NCI-H526 (cell line): ENCODE measurements at regions not wholly inside any gene's neighbourhood (a gene's known extent, or its start where the extent isn't known, plus 50 kb on each side); places are given as distances from the start of the nearest gene placed in this dataset.
"Not testable (repeated sequence)": the region's sequence is repeated elsewhere in the genome, so short reads cannot be mapped to it uniquely, and the experiment has no call there.

Experiments used
- DNase-seq, 2 experiments: peaks; one replicate each; lab custom pipeline; 2025; lab: John Stamatoyannopoulos, UW

DNA sequence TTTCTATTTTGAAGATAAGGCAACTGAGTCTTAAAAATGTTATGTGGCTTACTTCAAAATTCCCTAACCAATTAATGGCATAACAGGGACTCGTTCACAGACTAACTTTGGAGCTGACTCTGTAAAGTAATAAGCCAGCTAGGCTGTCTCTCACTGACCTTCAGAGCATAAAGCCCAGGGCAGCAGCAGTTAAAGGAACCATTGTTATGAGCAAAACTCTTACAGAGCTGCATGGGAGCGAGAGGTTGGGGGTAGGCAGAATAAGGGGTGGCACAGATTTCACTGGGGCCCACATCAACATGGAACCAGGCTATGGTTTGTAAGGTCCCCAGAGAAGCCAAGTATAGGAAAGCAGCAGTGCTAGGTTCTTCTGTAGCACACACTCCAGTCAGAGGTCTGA is 637.8 kb downstream of the RFPL4B start:
- DNase-seq, result no peak

DNA sequence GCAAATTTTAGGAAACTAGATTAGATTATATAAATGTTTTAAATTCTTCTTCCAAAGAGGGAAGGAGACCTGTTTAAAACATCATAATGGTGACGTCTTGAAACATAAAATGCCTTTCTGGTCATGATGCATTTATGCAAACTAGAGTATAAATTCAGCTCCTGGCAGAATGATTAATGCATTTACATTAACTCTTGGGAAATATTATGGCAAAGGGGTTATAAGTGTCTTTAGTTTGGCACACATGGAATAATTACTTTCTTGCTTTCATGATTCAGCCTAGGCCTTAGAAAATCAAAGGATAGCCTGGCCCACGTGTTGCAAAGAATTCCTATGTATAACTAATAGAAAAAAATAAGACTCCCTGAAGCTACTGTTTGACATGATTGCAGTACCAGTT is 639.2 kb downstream of the RFPL4B start:
- peak in 1 of 2 experiments; percentile 8 for DNase-seq

DNA sequence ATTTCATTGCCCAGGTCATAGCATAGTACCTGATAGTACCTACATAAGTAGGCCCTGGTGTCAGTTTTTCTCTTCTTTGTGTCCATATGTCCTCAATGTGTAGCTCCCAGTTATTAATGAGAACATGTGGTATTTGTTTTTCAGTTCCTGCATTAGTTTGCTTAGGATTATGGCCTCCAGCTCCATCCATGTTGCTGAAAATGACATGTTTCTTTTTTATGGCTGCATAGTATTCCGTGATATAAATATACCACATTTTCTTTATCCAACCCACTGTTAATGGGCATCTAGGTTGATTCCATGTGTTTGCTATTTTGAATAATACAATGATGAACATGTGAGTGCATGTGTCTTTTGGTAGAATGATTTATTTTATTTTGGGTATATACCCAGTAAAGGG is 641.6 kb downstream of the RFPL4B start:
- no peak for DNase-seq

DNA sequence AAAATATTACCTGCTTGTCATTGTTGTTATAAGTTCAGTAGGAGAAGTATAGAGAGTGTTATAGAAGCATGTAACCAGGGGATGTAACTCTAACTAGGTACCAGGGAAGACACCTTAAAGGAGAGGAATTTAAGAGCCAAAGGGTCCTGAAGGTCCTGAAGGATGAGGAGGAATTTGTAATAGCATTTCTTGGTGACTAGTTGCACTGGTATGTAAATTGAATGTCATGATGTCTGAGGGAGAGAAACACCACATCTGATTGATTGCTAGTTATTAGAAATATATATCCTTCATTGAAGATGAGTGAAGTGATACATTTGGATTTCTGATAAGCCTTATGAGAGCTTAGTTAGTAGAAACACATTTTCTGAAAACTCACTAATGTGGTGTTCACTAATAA is 643.8 kb downstream of the RFPL4B start:
- no peak for DNase-seq

DNA sequence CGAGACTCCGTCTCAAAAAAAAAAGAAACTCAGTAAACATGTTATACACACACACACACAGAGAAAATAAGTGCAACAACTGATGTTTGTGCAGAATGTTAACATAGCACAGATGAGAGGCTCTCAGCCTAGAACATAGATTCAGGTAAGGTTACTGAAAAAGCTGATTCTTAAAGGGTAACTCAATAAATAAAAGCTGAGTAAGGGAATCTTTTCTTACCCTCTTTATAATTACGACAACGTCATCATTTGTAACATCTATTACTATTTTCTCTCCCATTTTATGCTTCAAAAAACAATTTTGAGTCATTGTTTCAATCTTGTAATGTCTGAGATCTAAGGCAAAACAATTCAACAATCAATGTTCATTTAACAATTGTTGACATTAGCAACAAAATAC is 644.8 kb downstream of the RFPL4B start:
- DNase-seq, result no peak

DNA sequence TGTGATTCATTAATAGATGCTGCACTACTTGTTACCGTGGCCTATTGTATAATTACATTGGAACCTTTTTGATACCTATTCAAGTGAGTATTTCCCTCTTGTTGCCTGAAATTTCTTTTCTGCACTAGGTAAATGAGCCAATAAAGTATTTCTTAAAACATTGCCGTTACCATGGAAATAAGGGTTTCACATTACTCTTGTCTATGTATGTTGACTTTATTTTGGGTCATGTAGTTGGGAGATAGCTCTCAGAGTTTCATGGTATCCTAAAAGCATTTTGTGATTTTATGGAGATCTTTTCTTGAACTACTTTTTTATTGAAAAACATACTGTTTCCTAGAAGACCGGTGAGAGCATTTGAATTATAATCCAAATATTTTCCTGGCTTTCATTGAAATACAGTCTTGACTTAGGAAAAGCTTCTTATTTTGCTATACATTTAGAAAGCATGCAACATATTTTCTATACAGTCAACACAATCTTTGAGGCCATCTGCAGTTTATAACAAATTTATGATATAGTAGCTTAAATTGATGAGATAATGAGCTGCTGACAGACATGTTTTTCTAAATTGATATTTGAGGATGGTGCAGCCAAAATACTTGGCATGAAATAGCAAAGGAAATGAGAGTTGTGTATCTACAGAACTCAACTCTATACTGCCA is 650.4 kb downstream of the RFPL4B start:
- DNase-seq, result no peak

DNA sequence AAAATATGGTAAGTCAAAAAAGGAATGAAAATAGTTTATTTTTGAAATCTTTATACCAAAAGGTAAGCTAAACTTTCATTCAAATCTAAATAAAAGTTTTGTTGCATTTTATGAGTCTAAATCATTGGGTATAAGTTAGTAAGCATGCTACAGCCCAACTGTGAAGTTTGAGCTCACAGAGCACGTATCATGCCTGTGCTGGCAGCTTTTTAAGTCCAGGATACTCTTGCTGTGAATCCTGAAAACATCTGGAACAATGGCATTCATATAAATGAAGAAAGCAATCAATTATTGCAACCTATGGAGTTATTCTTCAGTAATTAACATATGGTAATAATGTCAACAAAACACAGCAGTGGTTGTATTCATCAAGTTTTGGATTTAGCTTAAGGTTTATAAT is 656.9 kb downstream of the RFPL4B start:
- no peak for DNase-seq

DNA sequence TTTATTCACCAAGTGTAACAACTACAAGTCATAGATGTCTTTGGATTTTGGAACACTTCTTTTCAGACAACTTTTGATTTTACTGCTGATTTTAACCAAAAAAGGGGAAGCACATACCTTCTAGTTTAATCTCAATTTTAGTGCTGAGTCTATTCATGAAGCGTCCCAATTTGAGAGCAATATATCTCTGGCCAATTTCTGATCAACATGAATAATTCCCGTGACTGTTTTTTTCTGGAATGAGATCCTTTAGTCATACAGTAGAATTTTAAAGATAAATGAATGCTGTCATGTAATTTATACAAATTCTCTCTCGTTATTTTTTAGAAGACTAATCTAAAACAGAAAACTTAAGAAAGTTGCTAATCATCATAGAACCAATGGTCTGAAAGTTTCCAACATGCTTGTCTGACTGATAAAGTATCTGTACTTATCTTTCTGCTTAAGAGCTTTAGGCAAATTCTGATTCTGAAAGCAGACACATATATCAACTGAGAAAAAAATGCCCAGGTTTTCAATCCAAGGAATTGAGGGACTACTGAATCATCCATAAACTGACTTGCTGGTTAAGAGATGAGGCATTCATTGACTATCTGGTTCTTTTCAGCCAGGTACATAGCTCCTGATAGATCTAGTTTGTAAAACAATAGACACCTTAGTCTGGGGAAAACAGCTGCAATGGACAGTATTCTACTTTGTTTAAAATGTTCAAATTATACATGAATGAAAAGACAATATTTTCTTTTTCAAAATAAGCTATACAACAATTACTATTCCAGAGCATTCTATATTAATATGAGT is 657.5 kb downstream of the RFPL4B start:
- DNase-seq, result peak in 1 of 2 experiments; percentile 4

DNA sequence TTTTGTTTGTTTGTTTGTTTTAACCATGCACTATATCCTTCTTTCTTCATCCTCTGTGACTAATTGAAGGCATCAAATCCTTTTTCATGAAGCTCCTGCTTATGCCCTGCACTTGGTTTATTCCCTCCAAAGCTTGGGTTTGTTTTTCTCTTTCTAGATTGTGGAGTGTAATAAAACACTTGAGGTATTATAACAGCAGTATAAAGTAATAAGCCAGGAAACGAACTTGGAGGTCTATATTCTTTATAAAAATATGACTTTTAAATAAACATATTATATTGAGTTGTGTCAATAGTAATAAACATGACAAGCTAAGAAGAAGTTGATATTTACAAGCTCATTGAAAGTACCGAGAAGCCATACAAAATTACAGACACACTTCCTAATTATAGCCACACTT is 659.4 kb downstream of the RFPL4B start:
- no peak for DNase-seq

DNA sequence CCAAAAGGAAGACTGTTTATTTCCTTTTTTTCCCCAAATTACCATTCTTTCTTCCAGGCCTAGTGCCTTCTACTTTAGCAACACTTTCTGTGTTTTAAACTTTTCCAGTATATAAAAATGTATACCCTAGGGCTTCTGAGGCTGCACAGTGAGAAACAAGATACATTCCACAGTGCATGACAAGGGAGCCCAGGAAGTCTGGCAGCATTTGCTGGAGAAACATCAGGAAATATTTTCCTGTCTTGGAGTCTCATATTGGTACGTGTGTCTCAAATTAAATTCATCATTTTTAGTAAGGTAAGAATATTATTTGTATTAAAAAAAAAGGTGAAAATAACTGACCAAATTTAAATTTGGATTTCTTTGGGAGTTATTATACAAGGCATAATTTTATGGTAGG is 662.6 kb downstream of the RFPL4B start:
- DNase-seq, result no peak

DNA sequence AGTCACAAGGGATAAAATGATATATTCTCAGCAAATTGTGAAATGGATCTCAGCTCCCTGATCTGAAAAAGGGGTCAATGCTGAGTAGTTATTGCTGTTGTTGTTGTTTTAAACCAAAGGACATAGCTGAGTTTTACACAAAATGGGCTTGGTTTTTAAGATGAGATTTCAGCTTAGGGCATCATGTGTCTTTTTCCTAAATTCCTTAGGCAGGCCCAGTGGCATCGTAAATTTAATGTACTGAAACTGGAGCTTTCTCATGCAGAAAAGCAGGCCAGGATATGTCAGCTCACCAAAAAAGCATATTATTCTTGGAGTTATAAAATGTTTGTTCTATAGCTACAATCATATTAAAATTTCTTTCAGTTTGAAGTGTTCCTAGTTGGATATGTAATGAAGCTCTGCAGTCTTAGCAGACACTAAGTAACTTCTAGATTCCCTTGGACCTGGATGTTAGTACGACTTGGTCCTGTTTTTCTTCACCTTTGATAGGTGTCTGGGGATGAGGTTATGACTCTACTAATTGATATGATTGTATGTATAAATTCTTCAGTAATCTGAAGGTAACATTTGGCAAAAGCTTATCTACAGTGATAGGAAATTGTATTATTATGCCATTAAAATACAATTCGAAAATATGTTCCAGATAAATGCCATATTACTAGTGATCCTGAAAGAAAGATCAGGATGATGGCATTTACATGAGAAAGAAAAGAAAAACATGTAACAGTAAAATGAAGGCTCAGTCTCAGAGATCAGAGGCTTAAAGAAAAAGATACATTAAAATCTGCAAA is 663.3 kb downstream of the RFPL4B start:
- no peak for DNase-seq

DNA sequence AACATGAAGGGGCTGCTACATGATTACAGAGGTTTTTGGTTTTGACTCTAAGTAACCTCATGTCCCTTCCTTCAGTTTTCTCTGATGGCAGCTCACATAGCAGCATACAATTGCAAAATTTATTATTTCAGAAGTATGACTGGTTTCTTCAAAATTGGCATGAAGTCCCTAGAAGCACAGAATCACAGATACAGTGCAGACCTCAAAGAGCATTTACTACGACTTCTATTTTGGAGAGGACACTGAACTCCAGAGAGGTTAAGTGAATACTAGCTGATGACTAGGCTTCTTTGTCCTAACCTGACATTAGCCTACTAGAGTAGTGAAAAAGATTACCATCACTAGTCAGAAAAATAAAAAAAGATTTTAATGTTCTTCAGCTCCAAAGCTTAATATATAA is 664.3 kb downstream of the RFPL4B start:
- DNase-seq, result no peak

DNA sequence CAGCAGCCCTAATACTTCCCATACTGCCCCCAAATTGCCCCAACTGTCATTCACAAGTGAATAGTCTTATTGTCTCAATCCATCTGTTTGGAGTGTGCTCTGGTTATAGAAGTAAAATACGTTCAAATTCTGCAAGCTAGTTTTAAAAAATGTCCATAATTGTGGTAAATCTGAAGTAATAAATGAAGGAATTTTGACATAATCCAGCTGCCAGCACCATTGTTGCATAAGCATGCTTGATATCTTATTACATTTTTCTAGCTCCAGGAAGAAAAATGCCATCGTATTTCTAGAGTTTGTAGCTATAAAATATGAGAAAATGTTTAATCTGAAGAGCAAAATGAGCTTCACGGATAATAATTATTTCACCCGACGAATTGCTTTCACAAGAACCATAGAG is 664.7 kb downstream of the RFPL4B start:
- DNase-seq, result no peak

DNA sequence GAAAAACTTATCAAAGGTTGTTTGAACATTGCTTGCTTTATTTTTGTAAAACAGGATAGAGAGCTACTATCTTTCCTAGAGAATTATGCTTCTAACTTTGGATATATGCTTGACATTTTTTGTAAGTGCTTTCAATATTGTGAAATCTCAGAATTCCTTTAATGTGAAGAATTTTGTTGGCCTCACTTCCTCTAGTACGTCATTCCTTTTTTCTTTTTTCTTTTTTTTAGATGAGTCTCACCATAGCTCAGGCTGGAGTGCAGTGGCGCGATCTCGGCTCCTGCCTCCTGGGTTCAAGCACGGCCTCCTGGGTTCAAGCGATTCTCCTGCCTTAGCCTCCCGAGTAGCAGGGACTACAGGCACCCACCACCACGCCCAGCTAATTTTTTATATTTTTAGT is 668.1 kb downstream of the RFPL4B start:
- no peak for DNase-seq

DNA sequence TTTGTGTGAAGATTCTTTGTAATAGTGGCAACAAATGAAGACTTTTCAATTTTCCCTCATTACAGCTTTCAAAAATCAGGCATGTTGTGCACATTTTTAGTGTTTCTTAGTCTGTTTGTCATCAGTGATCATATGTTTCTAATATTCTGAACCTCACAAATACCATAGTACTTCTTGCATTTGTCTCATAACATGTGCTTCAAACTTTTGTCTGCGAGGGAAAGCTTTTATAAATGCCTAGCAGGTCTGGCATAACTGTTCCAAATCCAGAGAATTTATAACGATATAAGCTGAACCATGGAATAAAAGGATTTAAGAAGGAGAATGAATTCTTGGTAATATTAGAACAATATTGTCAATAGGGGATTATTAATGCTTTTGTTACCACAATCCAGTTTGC is 670.2 kb downstream of the RFPL4B start:
- DNase-seq, result no peak

DNA sequence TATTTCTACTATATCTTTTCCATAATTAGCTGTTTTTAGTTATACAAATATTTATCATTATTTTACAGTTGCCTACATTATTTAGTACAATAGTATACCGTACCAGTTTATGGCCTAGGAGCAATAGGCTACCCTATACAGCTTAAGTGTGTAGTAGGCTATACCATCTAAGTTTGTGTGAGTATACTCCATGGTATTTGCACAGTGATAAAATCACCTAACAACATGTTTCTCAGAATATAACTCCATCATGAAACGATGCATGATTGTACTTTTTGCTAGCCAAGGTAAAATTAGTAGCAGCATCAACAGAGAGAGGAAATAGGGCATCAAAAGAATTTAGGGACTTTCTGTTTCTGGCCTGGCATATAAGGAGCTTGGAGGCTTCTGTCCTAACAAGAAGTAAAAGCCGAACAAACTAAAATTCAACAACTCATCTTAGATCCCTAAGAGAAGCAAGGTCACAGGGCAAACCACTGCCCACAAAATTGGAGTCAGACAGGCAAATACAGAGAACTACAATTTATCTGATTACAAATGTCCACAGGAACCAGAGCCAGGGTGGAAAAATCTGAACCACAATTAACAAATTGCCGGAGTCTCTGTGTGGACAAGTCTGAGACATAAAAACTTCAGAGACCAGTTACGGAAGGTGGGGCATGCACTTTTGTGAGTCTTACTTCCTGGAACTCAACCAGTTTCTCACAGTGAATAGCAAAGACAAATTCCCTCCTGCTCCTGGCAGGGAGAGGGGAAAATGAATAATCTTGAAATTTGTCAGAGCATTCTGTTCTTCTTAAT is 671.4 kb downstream of the RFPL4B start:
- DNase-seq, result no peak

DNA sequence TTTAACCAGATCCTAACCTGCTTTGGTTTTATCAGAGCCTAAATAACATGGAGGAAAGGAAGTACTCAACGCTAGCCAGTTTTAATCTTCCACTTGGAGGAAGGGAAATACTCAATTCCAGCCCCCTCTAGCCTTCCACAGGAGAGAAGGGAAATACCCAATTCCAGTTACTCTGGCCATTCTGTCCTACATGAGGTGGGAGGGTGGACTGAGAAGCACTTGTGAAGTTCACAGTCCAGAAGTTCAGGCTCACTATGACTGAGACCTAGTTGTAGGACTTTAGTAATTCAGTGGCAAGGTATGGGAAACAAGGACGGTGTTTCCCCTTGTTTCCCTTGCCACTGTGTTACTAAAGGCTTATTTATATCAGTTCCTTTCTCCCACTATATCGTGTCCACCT is 672.0 kb downstream of the RFPL4B start:
- no peak for DNase-seq

DNA sequence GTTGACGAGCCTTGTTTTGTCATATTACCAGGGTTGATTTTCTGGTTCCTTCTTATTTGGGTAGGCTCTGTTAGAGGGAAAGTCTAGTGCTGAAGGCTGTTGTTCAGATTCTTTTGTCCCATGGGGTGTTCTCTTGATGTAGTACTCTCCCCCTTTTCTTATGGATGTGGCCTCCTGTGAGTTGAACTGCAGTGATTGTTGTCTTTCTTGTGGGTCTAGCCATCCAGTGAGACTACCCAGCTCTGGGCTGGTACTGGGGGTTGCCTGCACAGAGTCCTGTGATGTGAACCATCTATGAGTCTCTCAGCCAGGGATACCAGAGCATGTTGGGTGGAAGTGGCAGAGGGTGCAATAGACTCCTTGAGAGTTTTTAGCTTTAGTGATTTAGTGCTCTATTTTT is 680.6 kb downstream of the RFPL4B start:
- DNase-seq, result no peak

DNA sequence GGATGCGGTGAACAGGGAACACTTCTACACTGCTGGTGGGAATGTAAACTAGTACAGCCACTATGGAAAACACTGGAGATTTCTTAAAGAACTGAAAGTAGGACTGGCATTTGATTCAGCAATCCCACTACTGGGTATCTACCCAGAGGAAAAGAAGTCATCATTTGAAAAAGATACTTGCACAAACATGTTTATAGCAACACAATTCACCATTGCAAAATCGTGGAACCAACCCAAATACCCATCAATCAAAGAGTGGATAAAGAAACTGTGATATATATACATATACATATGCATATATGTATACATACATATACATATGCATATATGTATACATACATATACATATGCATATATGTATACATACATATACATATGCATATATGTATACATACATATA is 682.0 kb downstream of the RFPL4B start:
- DNase-seq, result not testable (repeated sequence)

DNA sequence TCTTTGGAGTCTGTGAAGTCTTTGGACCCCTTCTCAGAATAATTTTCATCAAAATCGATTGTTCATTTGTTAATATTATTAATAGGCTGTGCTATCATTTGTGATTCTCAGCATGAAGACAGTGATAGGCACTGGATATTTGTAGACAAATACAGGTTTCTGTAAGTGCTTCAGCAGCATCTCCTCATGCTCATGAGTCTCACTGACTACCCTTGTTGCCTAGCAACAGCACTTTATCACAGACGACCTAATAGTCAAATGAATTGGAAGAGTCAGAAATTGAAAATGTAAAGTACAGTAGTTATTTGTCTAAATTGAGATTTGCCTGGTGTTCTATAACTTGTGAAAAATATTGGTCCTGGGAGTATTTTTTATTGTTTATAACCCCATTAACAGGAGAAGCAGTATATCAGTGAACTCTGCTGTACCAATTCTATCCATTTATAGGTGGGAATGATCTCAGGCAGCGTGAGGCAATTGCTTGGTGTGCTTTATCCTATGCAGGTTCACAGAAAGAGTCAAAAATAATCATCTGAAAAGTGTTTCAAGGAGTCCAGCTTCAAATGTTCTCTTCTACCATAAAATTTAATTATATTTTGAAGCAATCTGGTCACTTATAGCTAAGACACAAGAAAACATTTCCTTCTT is 684.6 kb downstream of the RFPL4B start:
- DNase-seq, result peak; percentile 1 to 48

DNA sequence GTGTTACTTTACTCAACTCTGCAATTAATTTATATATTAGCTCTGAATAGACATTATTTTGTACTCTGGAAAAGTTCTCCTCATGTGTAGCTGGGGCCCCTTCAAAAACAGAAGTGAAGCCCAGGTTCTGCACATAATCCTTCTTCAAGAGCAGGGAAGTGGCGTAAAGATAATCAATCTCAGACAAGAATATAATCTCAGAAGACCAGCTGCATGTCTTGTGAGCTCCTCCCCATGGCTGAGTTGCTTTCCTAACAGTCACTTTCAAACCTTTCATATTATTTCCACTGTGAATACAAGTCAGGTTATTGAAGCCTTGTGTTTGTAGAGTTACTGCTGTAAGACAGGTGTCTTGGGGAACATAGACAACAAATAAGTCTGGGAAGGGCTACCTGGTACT is 691.9 kb downstream of the RFPL4B start:
- no peak for DNase-seq

DNA sequence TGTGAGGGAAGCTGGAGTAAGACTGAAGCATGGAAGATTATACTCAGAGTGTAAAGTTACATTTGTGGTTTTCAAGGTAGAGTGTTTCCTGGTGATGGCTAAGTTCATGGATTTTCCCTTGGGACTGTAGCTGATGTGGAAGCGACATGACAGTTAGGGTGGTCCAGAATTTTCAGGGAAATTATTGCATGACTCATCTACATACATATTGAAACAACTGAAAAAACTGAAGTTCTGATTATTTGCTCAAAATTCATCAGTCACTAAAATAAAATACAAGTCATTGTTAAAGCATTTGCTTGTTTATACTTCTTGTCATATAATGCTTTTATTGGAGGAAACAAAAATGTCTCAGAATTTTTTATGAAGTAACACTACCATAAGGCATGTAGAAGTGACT is 700.0 kb downstream of the RFPL4B start:
- DNase-seq, result peak; percentile 58 to 62
